ENCODE measurements at regions not wholly inside any gene's neighbourhood (a gene's known extent, or its start where the extent isn't known, plus 50 kb on each side); places are given as distances from the start of the nearest gene placed in this dataset.

DNA sequence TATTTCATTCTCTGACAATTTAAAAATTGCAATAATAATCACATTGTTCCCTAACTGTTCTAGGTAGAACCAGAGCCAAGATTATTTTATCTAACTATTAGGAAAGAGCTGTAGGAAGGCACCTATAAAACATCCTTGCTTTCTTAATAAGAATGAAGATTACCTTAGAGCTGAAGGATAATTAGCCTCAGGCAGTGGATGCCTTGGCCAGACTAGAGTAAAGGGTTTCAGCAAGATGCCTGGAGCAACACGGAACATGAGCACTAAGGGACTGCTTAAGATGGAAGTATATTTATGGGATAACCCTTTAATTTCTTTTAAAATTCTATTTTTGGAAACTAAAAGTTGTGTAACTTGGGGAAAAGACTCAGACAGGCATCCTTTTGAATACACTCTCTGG lies 456.6 kb upstream of the RBMS3 start:
- Mint-ChIP-seq H3K27me3 (ENCODE audit: unreplicated experiment) (no peaks in the 10 kb centered on the region), H3K9me3 (ENCODE audit: unreplicated experiment) (no peaks in the 10 kb centered on the region), H3K4me1 (ENCODE audit: unreplicated experiment) (peaks cover 2% of the 10 kb centered on the region), H3K36me3 (ENCODE audit: low read depth, unreplicated experiment) (no peaks in the 10 kb centered on the region), H3K27ac (ENCODE audit: unreplicated experiment) (no peak overlapping the region), H3K4me3 (ENCODE audit: unreplicated experiment) (no peak overlapping the region)
- TF ChIP-seq, protein P1, sequence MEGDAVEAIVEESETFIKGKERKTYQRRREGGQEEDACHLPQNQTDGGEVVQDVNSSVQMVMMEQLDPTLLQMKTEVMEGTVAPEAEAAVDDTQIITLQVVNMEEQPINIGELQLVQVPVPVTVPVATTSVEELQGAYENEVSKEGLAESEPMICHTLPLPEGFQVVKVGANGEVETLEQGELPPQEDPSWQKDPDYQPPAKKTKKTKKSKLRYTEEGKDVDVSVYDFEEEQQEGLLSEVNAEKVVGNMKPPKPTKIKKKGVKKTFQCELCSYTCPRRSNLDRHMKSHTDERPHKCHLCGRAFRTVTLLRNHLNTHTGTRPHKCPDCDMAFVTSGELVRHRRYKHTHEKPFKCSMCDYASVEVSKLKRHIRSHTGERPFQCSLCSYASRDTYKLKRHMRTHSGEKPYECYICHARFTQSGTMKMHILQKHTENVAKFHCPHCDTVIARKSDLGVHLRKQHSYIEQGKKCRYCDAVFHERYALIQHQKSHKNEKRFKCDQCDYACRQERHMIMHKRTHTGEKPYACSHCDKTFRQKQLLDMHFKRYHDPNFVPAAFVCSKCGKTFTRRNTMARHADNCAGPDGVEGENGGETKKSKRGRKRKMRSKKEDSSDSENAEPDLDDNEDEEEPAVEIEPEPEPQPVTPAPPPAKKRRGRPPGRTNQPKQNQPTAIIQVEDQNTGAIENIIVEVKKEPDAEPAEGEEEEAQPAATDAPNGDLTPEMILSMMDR (IDR thresholded peaks at IDR 0.05; ENCODE audit: unreplicated experiment), result no peak
- no peak for DNase-seq (ENCODE audit: low spot score)

GRCh38 chr3:28826840-28827239 lies 454.0 kb upstream of the RBMS3 start:
- Mint-ChIP-seq H3K4me1 (ENCODE audit: unreplicated experiment) (peaks cover 2% of the 10 kb centered on the region), H3K9me3 (ENCODE audit: unreplicated experiment) (no peaks in the 10 kb centered on the region), H3K27ac (ENCODE audit: unreplicated experiment) (no peak overlapping the region), H3K36me3 (ENCODE audit: low read depth, unreplicated experiment) (no peaks in the 10 kb centered on the region), H3K4me3 (ENCODE audit: unreplicated experiment) (no peak overlapping the region), H3K27me3 (ENCODE audit: unreplicated experiment) (no peaks in the 10 kb centered on the region)
- DNase-seq (ENCODE audit: low spot score), result no peak
- TF ChIP-seq, protein P1 (IDR thresholded peaks at IDR 0.05; ENCODE audit: unreplicated experiment), result no peak

GRCh38 chr3:28835249-28835648 lies 445.6 kb upstream of the RBMS3 start:
- H3K4me1 Mint-ChIP-seq (ENCODE audit: unreplicated experiment), result no peaks in the 10 kb centered on the region
- TF ChIP-seq, protein P1 (IDR thresholded peaks at IDR 0.05; ENCODE audit: unreplicated experiment), result no peak
- no peak for DNase-seq (ENCODE audit: low spot score)
- H3K9me3 Mint-ChIP-seq (ENCODE audit: unreplicated experiment), result no peaks in the 10 kb centered on the region
- no peaks in the 10 kb centered on the region for H3K36me3 Mint-ChIP-seq (ENCODE audit: low read depth, unreplicated experiment)
- no peaks in the 10 kb centered on the region for H3K27me3 Mint-ChIP-seq (ENCODE audit: unreplicated experiment)
- H3K27ac Mint-ChIP-seq (ENCODE audit: unreplicated experiment), result no peak overlapping the region
- no peak overlapping the region for H3K4me3 Mint-ChIP-seq (ENCODE audit: unreplicated experiment)

DNA sequence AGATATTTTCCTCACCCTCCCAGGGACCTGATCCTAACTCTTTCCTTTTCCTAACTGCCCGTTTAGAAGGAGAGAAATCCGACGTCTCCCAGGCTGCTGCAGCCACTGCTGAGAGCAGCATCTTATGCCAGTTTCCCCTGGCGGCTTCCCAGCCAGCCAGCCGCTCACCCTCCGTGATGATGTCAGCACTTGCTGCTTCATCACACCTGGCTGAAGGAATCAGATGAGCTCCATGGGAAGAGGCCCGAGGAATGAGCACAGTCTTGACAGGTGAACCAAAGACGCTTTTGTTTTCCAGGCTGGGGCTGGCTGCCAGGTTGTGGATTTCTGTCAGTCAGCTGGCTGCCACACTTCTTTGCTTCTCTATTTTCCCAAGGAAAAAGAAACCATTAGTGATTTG lies 445.1 kb upstream of the RBMS3 start:
- Mint-ChIP-seq H3K9me3 (ENCODE audit: unreplicated experiment) (no peaks in the 10 kb centered on the region), H3K4me1 (ENCODE audit: unreplicated experiment) (no peaks in the 10 kb centered on the region), H3K27me3 (ENCODE audit: unreplicated experiment) (no peaks in the 10 kb centered on the region), H3K36me3 (ENCODE audit: low read depth, unreplicated experiment) (no peaks in the 10 kb centered on the region), H3K4me3 (ENCODE audit: unreplicated experiment) (no peak overlapping the region), H3K27ac (ENCODE audit: unreplicated experiment) (no peak overlapping the region)
- TF ChIP-seq, protein P1 (IDR thresholded peaks at IDR 0.05; ENCODE audit: unreplicated experiment), result no peak
- no peak for DNase-seq (ENCODE audit: low spot score)

DNA sequence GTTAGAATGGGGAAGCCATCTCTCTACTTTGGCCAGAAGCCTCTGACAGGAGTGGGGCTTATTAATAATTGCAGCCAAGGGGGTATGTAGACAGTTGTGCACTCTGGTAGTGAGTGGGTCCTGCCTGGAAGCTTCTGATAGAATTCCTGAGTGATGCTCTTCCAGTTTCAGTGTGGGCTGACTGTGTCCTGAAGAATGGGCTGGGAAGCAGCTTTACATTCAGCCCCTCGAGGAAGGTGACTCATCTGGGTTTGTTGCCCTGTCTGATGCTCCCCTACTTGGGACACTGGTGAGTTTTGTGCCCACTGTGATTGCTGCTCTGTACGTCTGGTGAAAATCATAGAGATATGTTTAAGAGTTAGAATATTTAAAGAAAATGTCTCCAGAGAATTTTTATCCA lies 444.7 kb upstream of the RBMS3 start:
- Mint-ChIP-seq H3K4me1 (ENCODE audit: unreplicated experiment) (no peaks in the 10 kb centered on the region), H3K27ac (ENCODE audit: unreplicated experiment) (no peak overlapping the region), H3K4me3 (ENCODE audit: unreplicated experiment) (no peak overlapping the region), H3K9me3 (ENCODE audit: unreplicated experiment) (no peaks in the 10 kb centered on the region), H3K27me3 (ENCODE audit: unreplicated experiment) (no peaks in the 10 kb centered on the region), H3K36me3 (ENCODE audit: low read depth, unreplicated experiment) (no peaks in the 10 kb centered on the region)
- TF ChIP-seq, protein P1 (IDR thresholded peaks at IDR 0.05; ENCODE audit: unreplicated experiment), result no peak
- DNase-seq (ENCODE audit: low spot score), result no peak
